HG02884 (cell line): ENCODE measurements at regions not wholly inside any gene's neighbourhood (a gene's known extent, or its start where the extent isn't known, plus 50 kb on each side); places are given as distances from the start of the nearest gene placed in this dataset.

Source experiments
- ATAC-seq: cut with Tn5 transposase; IDR thresholded peaks from one replicate; pipeline ENCODE4 v1.9.1; 2021; ENCODE audit warnings: mild to moderate bottlenecking, moderate library complexity; ENCODE audit not compliant: unreplicated experiment

- ATAC-seq = no peak
Observed at GRCh38 chr1:82297139-82297896, 496.6 kb downstream of the ADGRL2 start.

- ATAC-seq = no peak
Observed at GRCh38 chr1:82287556-82287955, 486.8 kb downstream of the ADGRL2 start.

- no peak for ATAC-seq
Observed at GRCh38 chr1:82284213-82284612, 483.5 kb downstream of the ADGRL2 start.

GRCh38 chr1:82279241-82279640 is 478.5 kb downstream of the ADGRL2 start:
- ATAC-seq = no peak

- no peak for ATAC-seq
Observed at GRCh38 chr1:82273816-82274215, 473.1 kb downstream of the ADGRL2 start.

GRCh38 chr1:82269431-82269830 is 468.7 kb downstream of the ADGRL2 start:
- ATAC-seq = no peak

GRCh38 chr1:82268826-82269225 is 468.1 kb downstream of the ADGRL2 start:
- no peak for ATAC-seq

- no peak for ATAC-seq
Observed at GRCh38 chr1:82266351-82266750, 465.6 kb downstream of the ADGRL2 start.

GRCh38 chr1:82265436-82265835 is 464.7 kb downstream of the ADGRL2 start:
- no peak for ATAC-seq

- no peak for ATAC-seq
Observed at GRCh38 chr1:82264802-82265201, 464.1 kb downstream of the ADGRL2 start.

GRCh38 chr1:82263396-82263795 is 462.7 kb downstream of the ADGRL2 start:
- ATAC-seq = no peak

GRCh38 chr1:82260666-82261065 is 459.9 kb downstream of the ADGRL2 start:
- ATAC-seq = no peak

- no peak for ATAC-seq
Observed at GRCh38 chr1:82260051-82260450, 459.3 kb downstream of the ADGRL2 start.

GRCh38 chr1:82258887-82259286 is 458.2 kb downstream of the ADGRL2 start:
- no peak for ATAC-seq

- ATAC-seq = no peak
Observed at GRCh38 chr1:82246050-82246449, 445.3 kb downstream of the ADGRL2 start.

GRCh38 chr1:82245345-82246014 is 444.7 kb downstream of the ADGRL2 start:
- no peak for ATAC-seq

- ATAC-seq = no peak
Observed at GRCh38 chr1:82240571-82240970, 439.8 kb downstream of the ADGRL2 start.

GRCh38 chr1:82230667-82231066 is 429.9 kb downstream of the ADGRL2 start:
- no peak for ATAC-seq

GRCh38 chr1:82227306-82228095 is 426.8 kb downstream of the ADGRL2 start:
- no peak for ATAC-seq

GRCh38 chr1:82226186-82226505 is 425.4 kb downstream of the ADGRL2 start:
- ATAC-seq = no peak

- ATAC-seq = no peak
Observed at GRCh38 chr1:82225421-82226185, 424.9 kb downstream of the ADGRL2 start.
